ENCODE measurements at regions not wholly inside any gene's neighbourhood (a gene's known extent, or its start where the extent isn't known, plus 50 kb on each side); places are given as distances from the start of the nearest gene placed in this dataset.

- TF ChIP-seq SUZ12 (IDR thresholded peaks at IDR 0.05; ENCODE audit: extremely low read depth, insufficient read depth, insufficient read length) = no peak
- TF ChIP-seq YY1 (IDR thresholded peaks at IDR 0.05; ENCODE audit: insufficient read depth, insufficient read length) = no peak
Measured at GRCh38 chr5:1706428-1706827, 93.2 kb downstream of the MRPL36 start.
